22Rv1 (cell line): ENCODE measurements at regions not wholly inside any gene's neighbourhood (a gene's known extent, or its start where the extent isn't known, plus 50 kb on each side); places are given as distances from the start of the nearest gene placed in this dataset.
"Not testable (repeated sequence)": the region's sequence is repeated elsewhere in the genome, so short reads cannot be mapped to it uniquely, and the experiment has no call there.

Source experiments
- H3K27ac ChIP-seq: fragments of 450-650 bp; 2 replicates; pipeline ENCODE4 v1.5.1; 2017
- CTCF ChIP-seq: fragments of 450-650 bp; IDR thresholded peaks from 2 replicates; pipeline ENCODE4 v1.5.1; 2017; ENCODE audit warnings: mild to moderate bottlenecking
- ZFX ChIP-seq: fragments of 450-650 bp; IDR thresholded peaks from 2 replicates; pipeline ENCODE4 v1.6.1; 2017; ENCODE audit warnings: antibody characterized with exemption, borderline replicate concordance

- H3K27ac ChIP-seq, result not testable (repeated sequence)
Observed at GRCh38 chr16:29260683-29261426, 145.7 kb downstream of the NPIPB11 start.

- H3K27ac ChIP-seq, result not testable (repeated sequence)
Observed at GRCh38 chr16:29259635-29260457, 146.7 kb downstream of the NPIPB11 start.

GRCh38 chr16:29258946-29259634 lies 147.4 kb downstream of the NPIPB11 start:
- not testable (repeated sequence) for H3K27ac ChIP-seq

GRCh38 chr16:29257419-29258336 lies 148.8 kb downstream of the NPIPB11 start:
- not testable (repeated sequence) for H3K27ac ChIP-seq

- TF ChIP-seq CTCF (no peak), ZFX (no peak)
Observed at GRCh38 chr16:29256501-29256981, 150.0 kb downstream of the NPIPB11 start.

GRCh38 chr16:29255957-29256356 lies 150.6 kb downstream of the NPIPB11 start:
- not testable (repeated sequence) for H3K27ac ChIP-seq

More at GRCh38 chr16:29256501-29256981, 150.0 kb downstream of the NPIPB11 start:
- H3K27ac ChIP-seq, result no peak overlapping the region

GRCh38 chr16:29255496-29255796 lies 151.1 kb downstream of the NPIPB11 start:
- H3K27ac ChIP-seq, result not testable (repeated sequence)

- no peak overlapping the region for H3K27ac ChIP-seq
- TF ChIP-seq CTCF, result no peak
- no peak for TF ChIP-seq ZFX
Observed at GRCh38 chr16:29254676-29255495, 151.6 kb downstream of the NPIPB11 start.

- H3K27ac ChIP-seq, result not testable (repeated sequence)
Observed at GRCh38 chr16:29253716-29254590, 152.6 kb downstream of the NPIPB11 start.

GRCh38 chr16:29253066-29253590 lies 153.4 kb downstream of the NPIPB11 start:
- not testable (repeated sequence) for H3K27ac ChIP-seq

GRCh38 chr16:29252311-29252710 lies 154.2 kb downstream of the NPIPB11 start:
- not testable (repeated sequence) for H3K27ac ChIP-seq

- H3K27ac ChIP-seq, result not testable (repeated sequence)
Observed at GRCh38 chr16:29251571-29252011, 154.9 kb downstream of the NPIPB11 start.

GRCh38 chr16:29250923-29251434 lies 155.5 kb downstream of the NPIPB11 start:
- H3K27ac ChIP-seq, result not testable (repeated sequence)

- H3K27ac ChIP-seq, result not testable (repeated sequence)
Observed at GRCh38 chr16:29250469-29250868, 156.0 kb downstream of the NPIPB11 start.

GRCh38 chr16:29248940-29249318 lies 157.6 kb downstream of the NPIPB11 start:
- not testable (repeated sequence) for H3K27ac ChIP-seq
